SK-N-SH treated with all-trans-retinoic acid at 6 μM for 48 hours (cell line): ENCODE measurements at regions not wholly inside any gene's neighbourhood (a gene's known extent, or its start where the extent isn't known, plus 50 kb on each side); places are given as distances from the start of the nearest gene placed in this dataset.

Source experiments
- ARNTL ChIP-seq: fragments of 450-650 bp; formaldehyde crosslinking; IDR thresholded peaks from 2 replicates; pipeline ENCODE4 v1.5.0; 2020; ENCODE audit warnings: low read depth, mild to moderate bottlenecking, moderate library complexity, borderline replicate concordance
- CSDC2 ChIP-seq: fragments of 250-450 bp; sonication (Bioruptor Pico); IDR thresholded peaks from 2 replicates; pipeline ENCODE4 v1.5.0; 2020; ENCODE audit warnings: mild to moderate bottlenecking, moderate library complexity
- CSRNP3 ChIP-seq: fragments of 250-450 bp; sonication (Bioruptor Pico); IDR thresholded peaks from 2 replicates; pipeline ENCODE4 v1.5.1; 2021; ENCODE audit warnings: mild to moderate bottlenecking, moderate library complexity
- GLIS3 ChIP-seq: fragments of 250-450 bp; sonication (Bioruptor Pico); IDR thresholded peaks from 2 replicates; pipeline ENCODE4 v1.5.0; 2020; ENCODE audit warnings: mild to moderate bottlenecking, moderate library complexity
- ISL1 ChIP-seq: fragments of 250-450 bp; sonication (Bioruptor Pico); IDR thresholded peaks from 2 replicates; pipeline ENCODE4 v2.1.2; 2022; ENCODE audit warnings: mild to moderate bottlenecking, moderate library complexity
- PATZ1 ChIP-seq: fragments of 250-450 bp; sonication (Bioruptor Pico); IDR thresholded peaks from 2 replicates; pipeline ENCODE4 v1.8.0; 2020; ENCODE audit warnings: mild to moderate bottlenecking, moderate library complexity, borderline replicate concordance
- PPARA ChIP-seq: fragments of 250-450 bp; sonication (Bioruptor Pico); IDR thresholded peaks from 2 replicates; pipeline ENCODE4 v1.5.0; 2020; ENCODE audit warnings: mild to moderate bottlenecking, borderline replicate concordance
- RARB ChIP-seq: fragments of 250-450 bp; sonication (Bioruptor Pico); IDR thresholded peaks from 2 replicates; pipeline ENCODE4 v1.8.0; 2021; ENCODE audit warnings: mild to moderate bottlenecking, moderate library complexity
- TOX ChIP-seq: fragments of 250-450 bp; sonication (Bioruptor Pico); IDR thresholded peaks from 2 replicates; pipeline ENCODE4 v1.8.0; 2021; ENCODE audit warnings: mild to moderate bottlenecking, moderate library complexity, borderline replicate concordance
- ZFP30 ChIP-seq: fragments of 450-650 bp; formaldehyde crosslinking; IDR thresholded peaks from 2 replicates; pipeline ENCODE4 v1.5.0; 2022; ENCODE audit warnings: mild to moderate bottlenecking, moderate library complexity
- ZNF8 ChIP-seq: fragments of 450-650 bp; formaldehyde crosslinking; IDR thresholded peaks from 2 replicates; pipeline ENCODE4 v1.5.0; 2020; ENCODE audit warnings: mild to moderate bottlenecking, moderate library complexity

- TF ChIP-seq PATZ1 (CRISPR knock-in tag) (no peak), ZNF8 (CRISPR knock-in tag) (no peak), TOX (no peak), PPARA (CRISPR knock-in tag) (no peak), ARNTL (no peak), CSDC2 (no peak), GLIS3 (CRISPR knock-in tag) (no peak), ZFP30 (CRISPR knock-in tag) (no peak), CSRNP3 (no peak), RARB (no peak), ISL1 (CRISPR knock-in tag) (no peak)
These were observed 1183.9 kb downstream of the SLITRK1 start for GRCh38 chr13:82698383-82698782.
